PC-3 (cell line): ENCODE measurements at regions not wholly inside any gene's neighbourhood (a gene's known extent, or its start where the extent isn't known, plus 50 kb on each side); places are given as distances from the start of the nearest gene placed in this dataset.

Source experiments
- EZH2 ChIP-seq: fragments of 300-600 bp; sonication (generic); IDR thresholded peaks from one replicate; pipeline ENCODE4 v1.6.1; 2017; ENCODE audit warnings: antibody characterized with exemption, mild to moderate bottlenecking, low read length; ENCODE audit not compliant: unreplicated experiment
- EZH2phosphoT487 ChIP-seq: fragments of 300-600 bp; sonication (generic); IDR thresholded peaks from 2 replicates; pipeline ENCODE4 v1.6.1; 2018; ENCODE audit warnings: mild to moderate bottlenecking, antibody characterized with exemption, low read length, borderline replicate concordance
- TF ChIP-seq, protein P1 (sequence below): fragments of 300-600 bp; sonication (generic); conservative IDR thresholded peaks from 2 replicates; pipeline ENCODE4 v1.5.1; 2017; ENCODE audit warnings: antibody characterized with exemption, low read depth, mild to moderate bottlenecking, low read length

DNA sequence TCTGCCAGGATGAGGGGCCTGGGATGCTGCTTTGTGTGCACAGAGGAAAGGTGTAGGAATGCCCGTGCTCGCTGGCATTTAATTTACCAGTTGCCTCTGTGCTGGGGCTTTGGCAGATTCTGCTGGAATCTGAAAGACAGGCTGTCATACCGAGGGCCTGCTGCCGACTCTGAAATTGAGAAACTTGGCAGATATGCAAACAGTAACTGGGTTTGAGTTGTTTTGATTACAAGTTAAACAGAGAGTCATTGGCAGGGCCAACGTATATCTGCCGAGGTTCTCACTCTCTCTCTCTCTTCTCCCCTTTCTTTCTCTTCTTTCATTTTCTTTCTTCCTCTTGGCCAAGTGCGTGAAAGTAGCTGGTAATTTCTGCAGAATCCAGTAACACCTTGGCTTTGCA, 618.7 kb downstream of the VRK1 start:
- TF ChIP-seq, protein P1, sequence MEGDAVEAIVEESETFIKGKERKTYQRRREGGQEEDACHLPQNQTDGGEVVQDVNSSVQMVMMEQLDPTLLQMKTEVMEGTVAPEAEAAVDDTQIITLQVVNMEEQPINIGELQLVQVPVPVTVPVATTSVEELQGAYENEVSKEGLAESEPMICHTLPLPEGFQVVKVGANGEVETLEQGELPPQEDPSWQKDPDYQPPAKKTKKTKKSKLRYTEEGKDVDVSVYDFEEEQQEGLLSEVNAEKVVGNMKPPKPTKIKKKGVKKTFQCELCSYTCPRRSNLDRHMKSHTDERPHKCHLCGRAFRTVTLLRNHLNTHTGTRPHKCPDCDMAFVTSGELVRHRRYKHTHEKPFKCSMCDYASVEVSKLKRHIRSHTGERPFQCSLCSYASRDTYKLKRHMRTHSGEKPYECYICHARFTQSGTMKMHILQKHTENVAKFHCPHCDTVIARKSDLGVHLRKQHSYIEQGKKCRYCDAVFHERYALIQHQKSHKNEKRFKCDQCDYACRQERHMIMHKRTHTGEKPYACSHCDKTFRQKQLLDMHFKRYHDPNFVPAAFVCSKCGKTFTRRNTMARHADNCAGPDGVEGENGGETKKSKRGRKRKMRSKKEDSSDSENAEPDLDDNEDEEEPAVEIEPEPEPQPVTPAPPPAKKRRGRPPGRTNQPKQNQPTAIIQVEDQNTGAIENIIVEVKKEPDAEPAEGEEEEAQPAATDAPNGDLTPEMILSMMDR = no peak
- TF ChIP-seq EZH2 = no peak
- TF ChIP-seq EZH2phosphoT487 = no peak
